ENCODE measurements at regions not wholly inside any gene's neighbourhood (a gene's known extent, or its start where the extent isn't known, plus 50 kb on each side); places are given as distances from the start of the nearest gene placed in this dataset.

GRCh38 chr6:11899645-11900044, 112.5 kb upstream of the HIVEP1 start:
- no peak for TF ChIP-seq CTCF (IDR thresholded peaks at IDR 0.05)
- TF ChIP-seq EZH2 (IDR thresholded peaks at IDR 0.05) = no peak
- TF ChIP-seq EZH2phosphoT487 (IDR thresholded peaks at IDR 0.05) = no peak

Data from neural progenitor cell (in vitro differentiated cells).